ENCODE measurements at regions not wholly inside any gene's neighbourhood (a gene's known extent, or its start where the extent isn't known, plus 50 kb on each side); places are given as distances from the start of the nearest gene placed in this dataset.

DNA sequence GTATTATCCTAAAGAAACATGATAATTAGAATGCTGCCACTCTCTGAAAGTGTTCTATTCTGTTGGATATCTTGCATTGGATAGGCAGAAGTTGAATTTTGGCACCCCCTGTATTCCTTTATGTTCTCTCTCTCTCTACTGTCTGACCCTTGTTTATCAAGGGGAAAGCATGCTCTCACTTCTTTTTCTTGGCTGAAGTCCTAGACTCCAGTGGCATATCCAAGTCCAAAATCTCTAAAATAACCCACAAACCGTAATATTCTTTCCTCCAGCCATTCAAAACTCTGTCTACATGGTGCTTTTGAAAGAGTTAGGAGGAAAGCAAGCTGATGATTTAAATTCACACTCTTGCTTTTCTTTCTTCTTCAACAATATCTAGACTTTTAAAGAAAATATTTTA, 669.7 kb downstream of the TDRD15 start:
- TF ChIP-seq CTCF (IDR thresholded peaks at IDR 0.05; ENCODE audit: extremely low read depth, missing control alignments) = no peak
- DNase-seq (ENCODE audit: low spot score) = no peak

GRCh38 chr2:21794611-21795010, 670.8 kb downstream of the TDRD15 start:
- no peak for TF ChIP-seq CTCF (IDR thresholded peaks at IDR 0.05; ENCODE audit: extremely low read depth, missing control alignments)
- no peak for DNase-seq (ENCODE audit: low spot score)

- TF ChIP-seq CTCF (IDR thresholded peaks at IDR 0.05; ENCODE audit: extremely low read depth, missing control alignments) = no peak
- DNase-seq (ENCODE audit: low spot score) = no peak
Measured at GRCh38 chr2:21800356-21800755, 676.6 kb downstream of the TDRD15 start.

DNA sequence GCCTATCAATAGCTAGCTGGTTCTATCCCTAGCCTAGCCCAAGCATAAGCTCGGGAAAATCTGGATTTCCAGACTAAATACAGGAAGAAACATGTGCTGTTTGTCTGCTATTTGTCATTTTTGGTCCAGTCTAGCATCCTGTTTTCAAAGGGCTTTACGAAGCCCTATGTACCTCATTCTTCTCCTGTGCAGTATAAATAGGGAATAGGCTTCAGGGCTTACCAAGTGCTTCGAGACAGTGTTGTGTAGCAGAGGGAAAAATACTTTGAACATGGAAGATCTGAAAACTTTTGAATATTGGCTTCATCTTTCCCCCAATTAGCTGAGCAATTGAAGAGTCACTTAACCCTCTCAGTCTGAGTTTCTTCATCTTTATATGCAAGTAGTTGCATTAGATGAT, 679.8 kb downstream of the TDRD15 start:
- no peak for DNase-seq (ENCODE audit: low spot score)
- no peak for TF ChIP-seq CTCF (IDR thresholded peaks at IDR 0.05; ENCODE audit: extremely low read depth, missing control alignments)

DNA sequence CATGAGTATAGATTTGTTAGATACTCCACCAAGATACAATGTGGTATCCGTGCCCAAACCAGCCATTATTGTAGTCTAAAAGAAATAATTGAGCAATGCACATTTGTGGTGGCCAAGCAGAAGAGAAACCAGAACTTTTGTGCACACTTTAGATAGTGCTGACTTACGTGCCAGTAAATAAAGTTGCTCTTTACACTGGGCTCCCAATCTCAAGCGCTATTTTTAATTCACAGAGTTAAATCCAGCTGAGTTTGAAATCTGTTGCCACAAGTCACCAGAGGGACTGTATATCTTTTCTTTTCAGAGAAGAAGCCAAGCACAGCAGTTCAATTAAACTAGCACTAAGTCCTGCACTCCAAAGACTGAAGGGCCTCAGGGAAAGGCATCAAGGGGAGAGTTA, 680.4 kb downstream of the TDRD15 start:
- no peak for TF ChIP-seq CTCF (IDR thresholded peaks at IDR 0.05; ENCODE audit: extremely low read depth, missing control alignments)
- DNase-seq (ENCODE audit: low spot score) = no peak

- no peak for DNase-seq (ENCODE audit: low spot score)
- TF ChIP-seq CTCF (IDR thresholded peaks at IDR 0.05; ENCODE audit: extremely low read depth, missing control alignments) = no peak
Measured at GRCh38 chr2:21811541-21811940, 687.8 kb downstream of the TDRD15 start.

GRCh38 chr2:21812766-21813165, 689.0 kb downstream of the TDRD15 start:
- no peak for TF ChIP-seq CTCF (IDR thresholded peaks at IDR 0.05; ENCODE audit: extremely low read depth, missing control alignments)
- DNase-seq (ENCODE audit: low spot score) = no peak

Data from GM20000 (cell line).